Stimulated activated CD4-positive, alpha-beta T cell treated with anti-CD3 and anti-CD28 coated beads, Interleukin-4, amount 100 ng/mL, for 48 hours (primary cell): ENCODE measurements at regions not wholly inside any gene's neighbourhood (a gene's known extent, or its start where the extent isn't known, plus 50 kb on each side); places are given as distances from the start of the nearest gene placed in this dataset.
A peak's percentile ranks its signal among the peaks of the same experiment; 100 is the strongest.
"Not testable (repeated sequence)": the region's sequence is repeated elsewhere in the genome, so short reads cannot be mapped to it uniquely, and the experiment has no call there.

Experiments used
- DNase-seq, 2 donors: peaks; one replicate each; pipeline ENCODE4 v3.0.0-alpha.2; 2020; ENCODE audit warnings: low read depth in 2 of 2

- DNase-seq = no peak
Observed at GRCh38 chr2:126952216-126952615, 53.5 kb downstream of the TEX51 start.

GRCh38 chr2:126953483-126953882 lies 54.8 kb downstream of the TEX51 start:
- DNase-seq = no peak

GRCh38 chr2:126954831-126955230 lies 56.1 kb downstream of the TEX51 start:
- DNase-seq = no peak

- DNase-seq = not testable (repeated sequence)
Observed at GRCh38 chr2:126956773-126957172, 58.1 kb downstream of the TEX51 start.

GRCh38 chr2:126963390-126963789 lies 64.7 kb downstream of the TEX51 start:
- no peak for DNase-seq

- DNase-seq = no peak
Observed at GRCh38 chr2:126966601-126967000, 67.9 kb downstream of the TEX51 start.

GRCh38 chr2:126970583-126970982 lies 71.9 kb downstream of the TEX51 start:
- no peak for DNase-seq

- DNase-seq = no peak
Observed at GRCh38 chr2:126971162-126971480, 72.4 kb downstream of the TEX51 start.

- DNase-seq = peak; percentile 43 to 63
Observed at GRCh38 chr2:126971481-126972278, 73.0 kb downstream of the TEX51 start.

GRCh38 chr2:126972279-126972626 lies 73.6 kb downstream of the TEX51 start:
- no peak for DNase-seq

GRCh38 chr2:126973745-126974144 lies 75.1 kb downstream of the TEX51 start:
- no peak for DNase-seq

- DNase-seq = no peak
Observed at GRCh38 chr2:126975671-126976655, 77.3 kb downstream of the TEX51 start.

- DNase-seq = no peak
Observed at GRCh38 chr2:126976721-126977328, 78.1 kb downstream of the TEX51 start.

GRCh38 chr2:126978333-126978732 lies 79.6 kb downstream of the TEX51 start:
- no peak for DNase-seq

- DNase-seq = no peak
Observed at GRCh38 chr2:126979039-126980003, 80.6 kb downstream of the TEX51 start.

GRCh38 chr2:126981476-126981875 lies 82.8 kb downstream of the TEX51 start:
- no peak for DNase-seq

- DNase-seq = no peak
Observed at GRCh38 chr2:126982935-126983334, 84.2 kb downstream of the TEX51 start.

GRCh38 chr2:126986631-126987187 lies 88.0 kb downstream of the TEX51 start:
- DNase-seq = no peak

- DNase-seq = no peak
Observed at GRCh38 chr2:126988482-126988881, 89.8 kb downstream of the TEX51 start.

- not testable (repeated sequence) for DNase-seq
Observed at GRCh38 chr2:126989064-126989463, 90.4 kb downstream of the TEX51 start.

- no peak for DNase-seq
Observed at GRCh38 chr2:126990200-126990599, 91.5 kb downstream of the TEX51 start.
